Activated CD4-positive, alpha-beta T cell treated with anti-CD3 and anti-CD28 coated beads, Interleukin-2, amount 50 U/mL, for 4 hours (primary cell): ENCODE measurements at regions not wholly inside any gene's neighbourhood (a gene's known extent, or its start where the extent isn't known, plus 50 kb on each side); places are given as distances from the start of the nearest gene placed in this dataset.

Source experiments
- DNase-seq, 2 experiments: peaks; one replicate each; pipeline ENCODE4 v3.0.0-alpha.2; 2020

GRCh38 chr15:93614386-93615104 is 525.5 kb upstream of the RGMA start:
- DNase-seq: no peak

GRCh38 chr15:93613386-93613785 is 524.4 kb upstream of the RGMA start:
- DNase-seq: no peak

GRCh38 chr15:93612953-93613352 is 523.9 kb upstream of the RGMA start:
- no peak for DNase-seq

- no peak for DNase-seq
Observed at GRCh38 chr15:93610944-93611343, 521.9 kb upstream of the RGMA start.

GRCh38 chr15:93608643-93609148 is 519.7 kb upstream of the RGMA start:
- no peak for DNase-seq

GRCh38 chr15:93603550-93603949 is 514.5 kb upstream of the RGMA start:
- no peak for DNase-seq

- no peak for DNase-seq
Observed at GRCh38 chr15:93587059-93587521, 498.1 kb upstream of the RGMA start.

GRCh38 chr15:93585012-93585411 is 496.0 kb upstream of the RGMA start:
- no peak for DNase-seq

GRCh38 chr15:93583968-93584367 is 495.0 kb upstream of the RGMA start:
- no peak for DNase-seq

- no peak for DNase-seq
Observed at GRCh38 chr15:93583552-93583951, 494.5 kb upstream of the RGMA start.

- no peak for DNase-seq
Observed at GRCh38 chr15:93570527-93570926, 481.5 kb upstream of the RGMA start.

- no peak for DNase-seq
Observed at GRCh38 chr15:93566762-93567161, 477.8 kb upstream of the RGMA start.

- no peak for DNase-seq
Observed at GRCh38 chr15:93565201-93565600, 476.2 kb upstream of the RGMA start.

GRCh38 chr15:93563218-93563617 is 474.2 kb upstream of the RGMA start:
- DNase-seq: no peak

- no peak for DNase-seq
Observed at GRCh38 chr15:93562395-93563123, 473.5 kb upstream of the RGMA start.

GRCh38 chr15:93557696-93558095 is 468.7 kb upstream of the RGMA start:
- DNase-seq: no peak

GRCh38 chr15:93553167-93553935 is 464.3 kb upstream of the RGMA start:
- DNase-seq: no peak

GRCh38 chr15:93543093-93543492 is 454.1 kb upstream of the RGMA start:
- no peak for DNase-seq

- DNase-seq: no peak
Observed at GRCh38 chr15:93527374-93528050, 438.5 kb upstream of the RGMA start.

- DNase-seq: no peak
Observed at GRCh38 chr15:93524432-93524831, 435.4 kb upstream of the RGMA start.

- no peak for DNase-seq
Observed at GRCh38 chr15:93523481-93523880, 434.5 kb upstream of the RGMA start.

GRCh38 chr15:93520206-93520605 is 431.2 kb upstream of the RGMA start:
- no peak for DNase-seq

GRCh38 chr15:93519599-93519998 is 430.6 kb upstream of the RGMA start:
- no peak for DNase-seq
